Psoas muscle (tissue), 7 donors: ENCODE measurements at regions not wholly inside any gene's neighbourhood (a gene's known extent, or its start where the extent isn't known, plus 50 kb on each side); places are given as distances from the start of the nearest gene placed in this dataset.
A peak's percentile ranks its signal among the peaks of the same experiment; 100 is the strongest.

Experiments used
- ATAC-seq, 4 donors: fragments of 200-7000 bp; cut with Tn5 transposase; one replicate each; pipeline ENCODE4 v1.9.1; 2020; ENCODE audit warnings: moderate library complexity in 3 of 4, mild to moderate bottlenecking in 2 of 4
- DNase-seq, 2 donors: peaks; one replicate each; pipeline ENCODE4 v3.0.0-alpha.2; 2020
- H3K27ac ChIP-seq: fragments of 200-600 bp; one replicate; pipeline ENCODE4 v1.8.0; 2022
- H3K27me3 ChIP-seq, 3 donors: fragments of 200-600 bp in 1 of 3; one replicate each; pipeline versions ENCODE4 v1.6.1 to v1.8.0; 2013 to 2022; ENCODE audit warnings: low read length in 2 of 3, mild to moderate bottlenecking in 2 of 3, moderate library complexity in 1 of 3; ENCODE audit not compliant: insufficient read depth in 3 of 3
- H3K36me3 ChIP-seq, 2 donors: fragments of 200-600 bp in 1 of 2; one replicate each; pipeline versions ENCODE4 v1.6.1 to v1.8.0; 2013 to 2022; ENCODE audit warnings: low read depth in 1 of 2, mild to moderate bottlenecking in 1 of 2, moderate library complexity in 1 of 2; ENCODE audit not compliant: insufficient read depth in 1 of 2
- H3K4me1 ChIP-seq: fragments of 200-600 bp; one replicate; pipeline ENCODE4 v1.8.0; 2022
- H3K4me3 ChIP-seq: fragments of 200-600 bp; one replicate; pipeline ENCODE4 v1.8.0; 2022; ENCODE audit warnings: mild to moderate bottlenecking
- H3K9me3 ChIP-seq: fragments of 200-600 bp; one replicate; pipeline ENCODE4 v1.8.0; 2022
- WGBS, 3 donors: extraction: QIAGEN DNeasy Blood & Tissue Kit; methylation state at CpG; one replicate each; pipeline versions ENCODE4 v1.1.6 to v1.1.7; 2013; 5-methylcytosine and 5-hydroxymethylcytosine counted together
- intact Hi-C, 2 donors: fragments of 100-400 bp; cut with DNase I; formaldehyde crosslinking; loops; one replicate each; pipeline versions ENCODE4 v1.11.0 to v1.14.2; 2022
- TF ChIP-seq, protein P1 (sequence below): fragments of 200-600 bp; IDR thresholded peaks from one replicate; pipeline ENCODE4 v1.8.0; 2022; ENCODE audit warnings: antibody characterized with exemption
- donor health status: healthy with polysubstance abuse.
- donor health status: DM: no; HTN: no; CAD: no; lungs with moderate emphysema.
- donor health status: Bipolar disorder and iron deficiency.
- donor health status: healthy.
- donor health status: DM: yes; HTN: yes; CAD: no.
- donor health status: DM: no; HTN: no; CAD: no.
- donor health status: DM: yes; HTN: yes; CAD: no.

DNA sequence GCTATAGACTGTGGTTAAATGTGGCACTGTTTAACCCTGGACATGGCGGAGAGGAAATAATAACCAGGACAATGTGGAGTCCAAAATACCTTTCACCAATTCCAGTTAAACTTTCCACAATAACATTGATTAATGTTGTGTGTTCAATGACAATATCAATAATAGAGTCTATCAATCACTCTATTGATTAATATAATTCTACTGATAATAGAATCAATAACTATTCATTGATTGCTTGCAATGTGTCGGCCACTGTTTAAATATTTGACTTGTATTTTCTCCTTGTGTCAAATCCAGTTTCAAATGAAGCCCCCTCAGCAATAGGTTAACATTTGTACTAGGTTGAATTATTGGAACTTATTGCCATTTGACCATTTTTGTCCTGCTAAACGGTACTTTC, 187.0 kb downstream of the PTPN20 start:
- Histone ChIP-seq H3K27me3 (no peaks in the 10 kb centered on the region), H3K36me3 (no peaks in the 10 kb centered on the region), H3K27ac (no peak overlapping the region), H3K4me1 (no peaks in the 10 kb centered on the region), H3K9me3 (no peaks in the 10 kb centered on the region), H3K4me3 (no peak overlapping the region)
- ATAC-seq = no peak
- DNase-seq = no peak
- TF ChIP-seq, protein P1, sequence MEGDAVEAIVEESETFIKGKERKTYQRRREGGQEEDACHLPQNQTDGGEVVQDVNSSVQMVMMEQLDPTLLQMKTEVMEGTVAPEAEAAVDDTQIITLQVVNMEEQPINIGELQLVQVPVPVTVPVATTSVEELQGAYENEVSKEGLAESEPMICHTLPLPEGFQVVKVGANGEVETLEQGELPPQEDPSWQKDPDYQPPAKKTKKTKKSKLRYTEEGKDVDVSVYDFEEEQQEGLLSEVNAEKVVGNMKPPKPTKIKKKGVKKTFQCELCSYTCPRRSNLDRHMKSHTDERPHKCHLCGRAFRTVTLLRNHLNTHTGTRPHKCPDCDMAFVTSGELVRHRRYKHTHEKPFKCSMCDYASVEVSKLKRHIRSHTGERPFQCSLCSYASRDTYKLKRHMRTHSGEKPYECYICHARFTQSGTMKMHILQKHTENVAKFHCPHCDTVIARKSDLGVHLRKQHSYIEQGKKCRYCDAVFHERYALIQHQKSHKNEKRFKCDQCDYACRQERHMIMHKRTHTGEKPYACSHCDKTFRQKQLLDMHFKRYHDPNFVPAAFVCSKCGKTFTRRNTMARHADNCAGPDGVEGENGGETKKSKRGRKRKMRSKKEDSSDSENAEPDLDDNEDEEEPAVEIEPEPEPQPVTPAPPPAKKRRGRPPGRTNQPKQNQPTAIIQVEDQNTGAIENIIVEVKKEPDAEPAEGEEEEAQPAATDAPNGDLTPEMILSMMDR = no peak
- 92 to 95% (median 92%) methylated on average over 3 of the region's 3 CpGs for WGBS, 3 donors
- intact Hi-C loops = no loop called here

- WGBS, 3 donors = 91 to 95% (median 91%) methylated on average over 11 of the region's 11 CpGs
- ATAC-seq (no peak), DNase-seq (no peak)
- H3K4me3 ChIP-seq = no peak overlapping the region
- TF ChIP-seq, protein P1 = no peak
- H3K27me3 ChIP-seq = no peaks in the 10 kb centered on the region
- H3K36me3 ChIP-seq = no peaks in the 10 kb centered on the region
- intact Hi-C loops = no loop called here
- no peaks in the 10 kb centered on the region for H3K4me1 ChIP-seq
- H3K9me3 ChIP-seq = no peaks in the 10 kb centered on the region
- no peak overlapping the region for H3K27ac ChIP-seq
Observed at GRCh38 chr10:47098964-47099363, 187.7 kb downstream of the PTPN20 start.

- 89 to 93% (median 92%) methylated on average over 7 of the region's 7 CpGs for whole genome bisulfite sequencing, 3 donors
- TF ChIP-seq, protein P1 = no peak
- Histone ChIP-seq H3K9me3 (no peaks in the 10 kb centered on the region), H3K27ac (no peak overlapping the region), H3K4me3 (no peak overlapping the region), H3K27me3 (no peaks in the 10 kb centered on the region), H3K36me3 (no peaks in the 10 kb centered on the region), H3K4me1 (no peaks in the 10 kb centered on the region)
- intact Hi-C loops = no loop called here
- ATAC-seq = no peak
- DNase-seq = no peak
Observed at GRCh38 chr10:47099474-47099873, 188.2 kb downstream of the PTPN20 start.

GRCh38 chr10:47101196-47101595, 190.0 kb downstream of the PTPN20 start:
- H3K4me1 ChIP-seq = no peaks in the 10 kb centered on the region
- no peaks in the 10 kb centered on the region for H3K27me3 ChIP-seq
- no peaks in the 10 kb centered on the region for H3K9me3 ChIP-seq
- DNase-seq = no peak
- H3K36me3 ChIP-seq = no peaks in the 10 kb centered on the region
- no peak overlapping the region for H3K4me3 ChIP-seq
- ATAC-seq = no peak
- TF ChIP-seq, protein P1 = no peak
- intact Hi-C loops = no loop called here
- WGBS, 3 donors = 93 to 98% (median 94%) methylated on average over 5 of the region's 5 CpGs
- no peak overlapping the region for H3K27ac ChIP-seq

DNA sequence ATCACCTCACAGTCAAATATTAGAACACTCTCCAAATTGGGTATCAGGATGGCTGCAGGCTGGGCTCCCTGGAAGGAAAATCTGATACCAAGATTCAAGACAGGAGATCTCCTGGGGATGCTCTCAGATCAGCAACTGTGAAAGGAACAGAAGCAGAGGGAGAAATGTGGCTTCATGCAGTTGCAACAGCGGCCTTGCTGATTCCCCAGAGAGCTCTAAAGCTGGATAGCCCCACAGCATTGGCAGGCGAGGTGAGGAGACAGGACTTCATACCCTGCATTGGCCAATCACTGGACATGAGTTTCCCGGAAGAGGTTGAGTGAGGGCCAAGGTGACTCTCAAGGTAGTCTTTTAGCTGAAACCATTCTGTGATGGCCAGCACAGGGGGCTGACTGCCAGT, 190.6 kb downstream of the PTPN20 start:
- TF ChIP-seq, protein P1 = no peak
- peak in 1 of 2 donors; percentile 19 for DNase-seq
- Histone ChIP-seq H3K4me3 (no peak overlapping the region), H3K27me3 (no peaks in the 10 kb centered on the region), H3K36me3 (no peaks in the 10 kb centered on the region), H3K4me1 (no peaks in the 10 kb centered on the region), H3K9me3 (no peaks in the 10 kb centered on the region), H3K27ac (no peak overlapping the region)
- WGBS, 3 donors = 47 to 61% (median 49%) methylated on average over 3 of the region's 3 CpGs
- intact Hi-C loops = no loop called here
- no peak for ATAC-seq
